HCT116 (cell line): ENCODE measurements at regions not wholly inside any gene's neighbourhood (a gene's known extent, or its start where the extent isn't known, plus 50 kb on each side); places are given as distances from the start of the nearest gene placed in this dataset.

Experiments
- POLR2AphosphoS5 ChIP-seq: IDR thresholded peaks from 2 replicates; pipeline ENCODE4 v1.6.1; 2011; ENCODE audit warnings: mild to moderate bottlenecking, low read depth, low read length, moderate library complexity
- SP1 ChIP-seq: IDR thresholded peaks from 2 replicates; pipeline ENCODE4 v1.6.1; 2012; ENCODE audit warnings: low read depth
- YY1 ChIP-seq: IDR thresholded peaks from 2 replicates; pipeline ENCODE4 v1.6.1; 2011; ENCODE audit warnings: low read length, low read depth, moderate library complexity, mild to moderate bottlenecking; ENCODE audit not compliant: insufficient replicate concordance; ENCODE audit errors: extremely low read depth
- ZNF274 ChIP-seq: fragments of 200-500 bp; sonication (Bioruptor generic); IDR thresholded peaks from 2 replicates; pipeline ENCODE4 v1.6.1; 2014; ENCODE audit warnings: mild to moderate bottlenecking, low read depth, low read length, inconsistent platforms
- TF ChIP-seq, protein P1 (sequence below): IDR thresholded peaks from 2 replicates; pipeline ENCODE4 v1.6.1; 2012
- TF ChIP-seq, protein P2 (sequence below), 3 experiments: fragments of 200-600 bp in 1 of 3; sonication (generic) in 1 of 3; IDR thresholded peaks in 2 of 3; conservative IDR thresholded peaks in 1 of 3; 2 replicates each; pipeline ENCODE4 v1.5.1; 2012 to 2017; ENCODE audit warnings: low read depth in 2 of 3, low read length in 2 of 3, antibody characterized with exemption in 1 of 3, borderline replicate concordance in 1 of 3, control low read depth in 1 of 3, mild to moderate bottlenecking in 1 of 3, mixed read lengths in 1 of 3, mixed run types in 1 of 3, moderate library complexity in 1 of 3; ENCODE audit not compliant: insufficient read depth in 1 of 3

DNA sequence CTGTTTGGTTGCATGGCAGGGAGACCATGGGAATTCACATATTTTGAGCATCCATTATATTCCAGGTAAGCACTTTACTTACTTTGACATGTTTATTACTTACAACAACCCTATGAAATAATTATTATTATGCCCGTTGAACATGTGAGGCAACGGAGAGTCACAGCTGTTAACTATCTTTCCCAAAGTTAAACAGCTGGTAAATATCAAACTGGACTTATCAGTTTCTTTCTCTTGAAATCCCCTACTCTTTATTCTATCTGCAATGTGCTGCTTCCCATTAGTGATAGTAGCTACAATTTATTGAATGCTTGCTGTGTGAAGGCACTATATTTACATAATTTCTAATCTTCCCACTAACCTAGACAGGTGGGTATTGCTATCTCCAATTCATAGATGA lies 847.7 kb upstream of the MAP3K7 start:
- no peak for TF ChIP-seq POLR2AphosphoS5
- no peak for TF ChIP-seq SP1
- TF ChIP-seq, protein P1, sequence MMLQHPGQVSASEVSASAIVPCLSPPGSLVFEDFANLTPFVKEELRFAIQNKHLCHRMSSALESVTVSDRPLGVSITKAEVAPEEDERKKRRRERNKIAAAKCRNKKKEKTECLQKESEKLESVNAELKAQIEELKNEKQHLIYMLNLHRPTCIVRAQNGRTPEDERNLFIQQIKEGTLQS, result no peak
- TF ChIP-seq, protein P2, sequence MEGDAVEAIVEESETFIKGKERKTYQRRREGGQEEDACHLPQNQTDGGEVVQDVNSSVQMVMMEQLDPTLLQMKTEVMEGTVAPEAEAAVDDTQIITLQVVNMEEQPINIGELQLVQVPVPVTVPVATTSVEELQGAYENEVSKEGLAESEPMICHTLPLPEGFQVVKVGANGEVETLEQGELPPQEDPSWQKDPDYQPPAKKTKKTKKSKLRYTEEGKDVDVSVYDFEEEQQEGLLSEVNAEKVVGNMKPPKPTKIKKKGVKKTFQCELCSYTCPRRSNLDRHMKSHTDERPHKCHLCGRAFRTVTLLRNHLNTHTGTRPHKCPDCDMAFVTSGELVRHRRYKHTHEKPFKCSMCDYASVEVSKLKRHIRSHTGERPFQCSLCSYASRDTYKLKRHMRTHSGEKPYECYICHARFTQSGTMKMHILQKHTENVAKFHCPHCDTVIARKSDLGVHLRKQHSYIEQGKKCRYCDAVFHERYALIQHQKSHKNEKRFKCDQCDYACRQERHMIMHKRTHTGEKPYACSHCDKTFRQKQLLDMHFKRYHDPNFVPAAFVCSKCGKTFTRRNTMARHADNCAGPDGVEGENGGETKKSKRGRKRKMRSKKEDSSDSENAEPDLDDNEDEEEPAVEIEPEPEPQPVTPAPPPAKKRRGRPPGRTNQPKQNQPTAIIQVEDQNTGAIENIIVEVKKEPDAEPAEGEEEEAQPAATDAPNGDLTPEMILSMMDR (IDR thresholded peaks at IDR 0.05 in 2 of 3, conservative IDR thresholded peaks at IDR 0.05 in 1 of 3; ENCODE audit: borderline replicate concordance in 1 of 3, insufficient read depth in 1 of 3, low read depth in 2 of 3, low read length in 2 of 3), result no peak
- no peak for TF ChIP-seq YY1
- TF ChIP-seq ZNF274, result no peak
